ENCODE measurements at regions not wholly inside any gene's neighbourhood (a gene's known extent, or its start where the extent isn't known, plus 50 kb on each side); places are given as distances from the start of the nearest gene placed in this dataset.
"Not testable (repeated sequence)": the region's sequence is repeated elsewhere in the genome, so short reads cannot be mapped to it uniquely, and the experiment has no call there.

GRCh38 chr4:117014236-117014635 is 71.1 kb downstream of the TRAM1L1 start:
- ChIA-PET POLR2A (no interaction called here), CTCF (no interaction called here)
- DNase-seq (ENCODE audit: extremely low spot score), result no peak
- TF ChIP-seq CTCF (IDR thresholded peaks at IDR 0.05; ENCODE audit: control extremely low read depth, extremely low read depth, low read depth, missing control alignments), result no peak

- TF ChIP-seq CTCF (IDR thresholded peaks at IDR 0.05; ENCODE audit: control extremely low read depth, extremely low read depth, low read depth, missing control alignments), result no peak
- DNase-seq (ENCODE audit: extremely low spot score), result no peak
- CTCF ChIA-PET, result interaction anchor here (1.1 kb wide), 1 partner anchor 12 kb away, joined by 3 read pairs; no protein-coding TSS in a partner anchor
- POLR2A ChIA-PET, result no interaction called here
These were observed 74.7 kb downstream of the TRAM1L1 start for GRCh38 chr4:117010671-117011070.

GRCh38 chr4:117001077-117001476 is 84.3 kb downstream of the TRAM1L1 start:
- no peak for TF ChIP-seq CTCF (IDR thresholded peaks at IDR 0.05; ENCODE audit: control extremely low read depth, extremely low read depth, low read depth, missing control alignments)
- POLR2A ChIA-PET, result no interaction called here
- CTCF ChIA-PET, result no interaction called here
- DNase-seq (ENCODE audit: extremely low spot score), result peak; percentile 5

- TF ChIP-seq CTCF (IDR thresholded peaks at IDR 0.05; ENCODE audit: control extremely low read depth, extremely low read depth, low read depth, missing control alignments), result no peak
These were observed 102.7 kb downstream of the TRAM1L1 start for GRCh38 chr4:116982656-116983055.

GRCh38 chr4:116980436-116980835 is 104.9 kb downstream of the TRAM1L1 start:
- POLR2A ChIA-PET; CTCF ChIA-PET; DNase-seq (ENCODE audit: extremely low spot score): not testable (repeated sequence)

More at GRCh38 chr4:116982656-116983055, 102.7 kb downstream of the TRAM1L1 start:
- ChIA-PET CTCF (interaction anchor here (0.8 to 1.0 kb wide), 2 partner anchors 9 to 15 kb away, joined by 3 read pairs; no protein-coding TSS in a partner anchor), POLR2A (no interaction called here)
- no peak for DNase-seq (ENCODE audit: extremely low spot score)

- TF ChIP-seq CTCF (IDR thresholded peaks at IDR 0.05; ENCODE audit: control extremely low read depth, extremely low read depth, low read depth, missing control alignments), result no peak
- ChIA-PET CTCF (no interaction called here), POLR2A (no interaction called here)
- DNase-seq (ENCODE audit: extremely low spot score), result no peak
These were observed 126.3 kb downstream of the TRAM1L1 start for GRCh38 chr4:116959045-116959444.

GRCh38 chr4:116953947-116954346 is 131.4 kb downstream of the TRAM1L1 start:
- no peak for TF ChIP-seq CTCF (IDR thresholded peaks at IDR 0.05; ENCODE audit: control extremely low read depth, extremely low read depth, low read depth, missing control alignments)
- CTCF ChIA-PET, result no interaction called here
- DNase-seq (ENCODE audit: extremely low spot score), result no peak
- POLR2A ChIA-PET, result no interaction called here

Data from GM10248 (cell line).